ENCODE measurements at regions not wholly inside any gene's neighbourhood (a gene's known extent, or its start where the extent isn't known, plus 50 kb on each side); places are given as distances from the start of the nearest gene placed in this dataset.

GRCh38 chr12:28885928-28886327, 263.1 kb upstream of the FAR2 start:
- DNase-seq: no peak

GRCh38 chr12:28887461-28887990, 261.6 kb upstream of the FAR2 start:
- no peak for DNase-seq

- DNase-seq: no peak
Observed at GRCh38 chr12:28890664-28891063, 258.4 kb upstream of the FAR2 start.

- DNase-seq: no peak
Observed at GRCh38 chr12:28891126-28891525, 258.0 kb upstream of the FAR2 start.

- no peak for DNase-seq
Observed at GRCh38 chr12:28893365-28893764, 255.7 kb upstream of the FAR2 start.

GRCh38 chr12:28893856-28894255, 255.2 kb upstream of the FAR2 start:
- no peak for DNase-seq

GRCh38 chr12:28896421-28896820, 252.7 kb upstream of the FAR2 start:
- DNase-seq: no peak

GRCh38 chr12:28898038-28898437, 251.0 kb upstream of the FAR2 start:
- DNase-seq: no peak

GRCh38 chr12:28899951-28900350, 249.1 kb upstream of the FAR2 start:
- no peak for DNase-seq

- DNase-seq: no peak
Observed at GRCh38 chr12:28905220-28905955, 243.7 kb upstream of the FAR2 start.

GRCh38 chr12:28908646-28909045, 240.4 kb upstream of the FAR2 start:
- no peak for DNase-seq

GRCh38 chr12:28909291-28909690, 239.8 kb upstream of the FAR2 start:
- DNase-seq: no peak

- DNase-seq: no peak
Observed at GRCh38 chr12:28925719-28926376, 223.2 kb upstream of the FAR2 start.

- no peak for DNase-seq
Observed at GRCh38 chr12:28930704-28931103, 218.4 kb upstream of the FAR2 start.

GRCh38 chr12:28933176-28933575, 215.9 kb upstream of the FAR2 start:
- DNase-seq: no peak

GRCh38 chr12:28933864-28934527, 215.1 kb upstream of the FAR2 start:
- DNase-seq: no peak

- no peak for DNase-seq
Observed at GRCh38 chr12:28936221-28936620, 212.9 kb upstream of the FAR2 start.

- no peak for DNase-seq
Observed at GRCh38 chr12:28936711-28937110, 212.4 kb upstream of the FAR2 start.

GRCh38 chr12:28937196-28937595, 211.9 kb upstream of the FAR2 start:
- no peak for DNase-seq

GRCh38 chr12:28938056-28938455, 211.0 kb upstream of the FAR2 start:
- no peak for DNase-seq

GRCh38 chr12:28938581-28939235, 210.4 kb upstream of the FAR2 start:
- DNase-seq: no peak

- no peak for DNase-seq
Observed at GRCh38 chr12:28939427-28939826, 209.7 kb upstream of the FAR2 start.

GRCh38 chr12:28941248-28941647, 207.8 kb upstream of the FAR2 start:
- DNase-seq: no peak
